Gastroesophageal sphincter (tissue), 3 donors: ENCODE measurements at regions not wholly inside any gene's neighbourhood (a gene's known extent, or its start where the extent isn't known, plus 50 kb on each side); places are given as distances from the start of the nearest gene placed in this dataset.

Source experiments
- CTCF ChIP-seq, 4 experiments: fragments of 200-600 bp in 2 of 4; fragments of 450-650 bp in 2 of 4; sonication (generic) in 1 of 4; IDR thresholded peaks; one replicate each; pipeline ENCODE4 v1.5.1; 2017 to 2019; ENCODE audit warnings: antibody characterized with exemption in 4 of 4, mild to moderate bottlenecking in 2 of 4, moderate library complexity in 2 of 4
- POLR2A ChIP-seq, 2 donors: fragments of 450-650 bp; IDR thresholded peaks; one replicate each; pipeline ENCODE4 v1.6.1; 2017; ENCODE audit warnings: antibody characterized with exemption in 2 of 2, mild to moderate bottlenecking in 2 of 2, moderate library complexity in 1 of 2

GRCh38 chr18:77601567-77601966 is 351.9 kb downstream of the GALR1 start:
- TF ChIP-seq CTCF (IDR thresholded peaks at IDR 0.05) (no peak), POLR2A (IDR thresholded peaks at IDR 0.05) (no peak)
